T47D (cell line): ENCODE measurements at regions not wholly inside any gene's neighbourhood (a gene's known extent, or its start where the extent isn't known, plus 50 kb on each side); places are given as distances from the start of the nearest gene placed in this dataset.
A peak's percentile ranks its signal among the peaks of the same experiment; 100 is the strongest.

Experiments
- DNase-seq, 2 experiments: peaks; one replicate each; pipeline versions ENCODE4 v3.0.0 to v3.0.0-alpha.2; 2011 to 2012; ENCODE audit warnings: low read depth in 1 of 2, low spot score in 1 of 2
- JUND ChIP-seq: IDR thresholded peaks from 2 replicates; pipeline ENCODE4 v1.6.1; 2012; ENCODE audit warnings: low read depth
- in situ Hi-C: cut with HindIII; loops from 2 replicates; pipeline ENCODE4 v1.10.0; 2016; ENCODE audit warnings: low sequenced_read_pairs, low pct_unique_long_range_greater_than_20kb

DNA sequence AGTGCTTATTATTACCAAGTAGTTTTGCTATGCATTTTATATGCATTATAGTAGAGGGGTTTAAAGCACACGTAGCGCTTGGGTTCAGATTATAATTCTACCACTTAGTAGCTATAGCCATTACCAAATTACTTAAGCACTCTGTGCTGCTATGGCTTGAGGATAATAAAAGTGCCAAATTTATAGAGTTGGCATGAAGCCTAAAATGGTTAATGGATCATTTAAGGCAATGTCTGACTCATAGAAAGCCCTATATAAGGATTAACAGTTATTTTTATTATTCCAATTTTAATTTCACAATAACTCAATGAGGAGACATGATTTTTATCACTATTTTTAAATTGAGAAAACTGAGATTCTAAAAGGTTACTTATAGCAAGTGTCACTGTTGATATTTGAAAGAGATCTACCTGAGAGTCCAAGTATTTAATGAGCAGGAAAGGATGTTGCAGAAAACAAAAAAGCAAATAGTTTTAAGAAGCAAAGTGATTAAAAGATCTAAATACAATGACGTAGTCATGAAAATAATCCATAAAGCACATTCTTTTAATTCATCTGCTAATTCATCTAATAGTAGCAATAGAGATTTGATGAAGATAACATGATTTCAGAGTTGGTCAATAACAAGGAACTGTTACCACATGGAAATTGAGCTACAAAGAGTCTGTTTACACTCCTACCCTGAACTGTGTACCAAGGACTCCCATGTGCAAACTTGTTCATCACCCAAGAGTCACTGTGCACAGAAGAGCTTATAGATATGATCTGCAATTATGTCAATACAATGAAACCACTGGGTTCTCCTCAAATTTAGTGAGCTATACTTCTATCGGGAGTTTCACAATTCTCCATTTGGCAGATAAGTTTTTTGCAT, 78.8 kb upstream of the DTNA start:
- in situ Hi-C loops: no loop called here
- peak in 1 of 2 experiments; percentile 49 for DNase-seq
- no peak for TF ChIP-seq JUND

DNA sequence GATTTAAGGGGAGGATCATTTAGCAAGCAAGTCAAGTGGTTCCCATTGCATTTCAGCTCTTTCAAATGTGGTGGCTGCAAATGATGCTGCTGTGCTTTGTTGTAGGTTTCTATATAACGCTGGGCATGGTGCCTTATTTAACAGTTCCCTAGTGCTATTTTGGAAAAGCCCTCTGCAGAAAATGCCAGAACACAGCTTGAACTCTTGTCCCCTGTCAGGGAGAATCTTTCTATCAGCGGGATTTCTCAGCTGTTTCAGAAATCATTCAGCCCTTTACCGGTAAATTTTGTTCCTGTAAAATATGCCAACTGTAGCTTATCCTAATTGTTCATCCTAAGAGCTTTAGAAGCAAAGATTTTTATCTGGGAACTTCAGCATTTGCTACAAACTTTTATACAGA, 77.8 kb upstream of the DTNA start:
- TF ChIP-seq JUND: no peak
- no peak for DNase-seq
- in situ Hi-C loops: no loop called here

DNA sequence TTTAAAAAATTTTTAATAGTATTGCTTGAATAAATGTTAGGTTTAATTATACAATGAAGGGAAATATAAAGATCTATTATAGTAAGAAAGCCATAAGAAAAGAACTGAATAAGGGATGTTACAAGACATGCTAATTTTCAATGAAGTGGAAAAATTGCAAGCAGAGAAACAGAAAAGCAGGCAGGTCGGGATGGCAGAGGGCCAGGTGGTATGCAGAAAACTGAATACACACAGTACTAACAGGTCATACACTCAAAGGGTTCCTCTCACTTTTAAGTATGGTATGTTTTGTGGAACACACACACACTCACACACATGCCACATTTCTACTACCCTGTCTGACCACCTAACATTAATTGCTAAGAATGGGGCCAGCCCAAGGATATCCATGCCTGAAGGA, 76.7 kb upstream of the DTNA start:
- DNase-seq: no peak
- in situ Hi-C loops: no loop called here
- TF ChIP-seq JUND: no peak

DNA sequence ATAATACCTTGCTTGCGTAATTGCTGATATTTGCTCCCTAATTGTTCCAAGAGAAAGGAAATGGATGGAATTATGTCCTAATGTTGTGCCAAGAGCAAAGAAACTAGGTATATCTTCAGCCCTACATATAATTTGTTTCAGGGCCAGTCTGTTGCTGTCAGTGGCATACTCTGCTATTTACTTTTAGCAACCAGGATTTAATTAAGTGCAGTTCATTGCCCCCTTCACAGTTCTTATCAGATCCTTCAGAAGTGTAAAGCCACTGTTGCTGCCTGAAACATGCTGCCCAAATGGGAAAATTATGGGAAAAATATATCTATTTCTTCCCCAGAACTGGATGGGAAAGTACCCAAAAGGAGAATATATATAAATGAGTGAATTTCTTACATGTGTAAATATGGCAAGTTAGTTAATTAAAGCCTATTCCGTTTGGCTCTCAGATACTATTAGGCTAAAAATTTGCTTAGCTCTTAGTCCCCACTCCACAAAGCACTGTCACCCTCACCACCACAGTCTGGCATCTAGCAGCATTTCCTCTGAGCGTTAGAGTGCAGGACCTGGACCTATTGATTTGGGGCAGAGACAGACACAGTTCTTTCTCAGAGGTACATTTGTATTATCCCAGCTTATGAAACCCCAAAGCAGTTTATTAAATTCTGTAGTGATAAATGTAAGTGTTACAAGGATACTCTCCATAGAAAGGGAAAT, 72.8 kb upstream of the DTNA start:
- in situ Hi-C loops: no loop called here
- TF ChIP-seq JUND: no peak
- no peak for DNase-seq

DNA sequence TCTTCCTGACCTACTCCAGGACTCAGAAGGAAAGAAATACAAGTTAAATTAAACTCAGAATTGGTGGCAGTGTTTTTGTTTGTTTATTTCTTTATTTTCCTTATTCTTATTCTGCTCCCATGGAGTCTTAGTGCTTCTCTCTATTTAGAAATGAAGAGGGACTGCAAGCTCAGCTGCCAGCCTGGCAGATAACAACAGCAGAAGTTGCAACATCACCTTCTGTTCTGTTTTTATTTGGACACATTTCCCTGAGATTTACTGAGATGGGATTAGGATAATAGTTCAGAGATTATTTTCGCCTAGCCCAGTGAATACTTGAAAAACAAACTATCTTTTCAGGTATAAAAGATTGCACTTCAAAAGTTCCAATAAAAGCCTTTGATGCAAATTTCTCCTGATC, 70.4 kb upstream of the DTNA start:
- TF ChIP-seq JUND: no peak
- in situ Hi-C loops: no loop called here
- DNase-seq: no peak

DNA sequence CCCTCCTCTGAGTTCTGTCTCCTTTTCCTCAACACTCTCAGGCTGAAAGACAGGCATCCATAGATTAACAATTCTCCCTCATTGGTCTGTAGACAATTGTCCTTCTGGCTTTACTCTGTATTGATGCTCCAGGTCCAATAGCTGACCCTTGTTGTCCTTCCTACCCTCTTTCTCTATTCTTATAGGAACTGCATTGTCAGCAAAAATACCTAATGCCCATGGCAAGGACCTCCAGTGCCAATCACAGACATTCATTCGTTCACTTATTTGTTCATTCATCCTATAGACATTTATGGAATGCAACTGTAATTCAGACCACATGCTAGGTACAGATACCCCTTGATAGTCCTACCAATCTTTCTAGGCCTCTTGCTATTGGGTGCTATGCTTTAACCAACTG, 69.8 kb upstream of the DTNA start:
- in situ Hi-C loops: no loop called here
- DNase-seq: no peak
- no peak for TF ChIP-seq JUND

DNA sequence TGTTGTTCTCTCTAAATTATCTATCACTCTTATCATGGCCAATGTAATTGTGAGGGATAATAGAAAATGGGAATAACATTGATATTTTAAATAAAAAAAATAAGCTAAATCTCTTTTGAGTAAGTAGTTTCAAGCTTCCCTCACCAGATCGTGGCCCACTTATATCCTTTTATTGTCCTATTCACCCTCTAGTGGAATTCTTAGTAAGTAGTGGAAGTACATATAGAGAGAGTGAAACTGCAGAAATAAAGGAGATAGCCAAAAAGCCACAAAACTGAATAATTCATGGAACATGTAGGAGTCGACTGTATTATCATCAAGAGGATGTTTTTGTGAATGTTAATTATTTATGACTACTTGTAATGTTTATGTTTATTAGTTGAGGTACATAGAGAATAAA, 66.1 kb upstream of the DTNA start:
- TF ChIP-seq JUND: no peak
- no peak for DNase-seq
- in situ Hi-C loops: no loop called here

DNA sequence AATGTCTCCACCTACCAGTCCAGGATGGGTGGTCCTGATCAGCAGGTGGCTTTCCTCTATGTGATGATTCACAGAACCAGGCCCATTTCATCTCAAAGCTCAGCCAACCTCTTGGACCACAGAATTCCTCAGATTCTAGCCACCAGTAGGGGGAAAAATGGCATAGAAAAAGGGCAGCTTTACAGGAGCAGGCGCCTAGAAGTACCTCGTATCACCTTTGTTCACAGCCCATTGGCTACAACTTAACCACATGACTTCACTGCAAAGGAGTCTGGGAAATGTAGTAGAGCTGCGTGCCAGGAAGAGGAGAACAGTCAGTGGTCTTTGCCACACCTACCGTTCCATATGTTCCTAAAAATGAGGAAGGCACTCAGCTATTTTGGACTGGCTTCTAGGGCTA, 62.8 kb upstream of the DTNA start:
- TF ChIP-seq JUND: no peak
- in situ Hi-C loops: no loop called here
- DNase-seq: no peak

DNA sequence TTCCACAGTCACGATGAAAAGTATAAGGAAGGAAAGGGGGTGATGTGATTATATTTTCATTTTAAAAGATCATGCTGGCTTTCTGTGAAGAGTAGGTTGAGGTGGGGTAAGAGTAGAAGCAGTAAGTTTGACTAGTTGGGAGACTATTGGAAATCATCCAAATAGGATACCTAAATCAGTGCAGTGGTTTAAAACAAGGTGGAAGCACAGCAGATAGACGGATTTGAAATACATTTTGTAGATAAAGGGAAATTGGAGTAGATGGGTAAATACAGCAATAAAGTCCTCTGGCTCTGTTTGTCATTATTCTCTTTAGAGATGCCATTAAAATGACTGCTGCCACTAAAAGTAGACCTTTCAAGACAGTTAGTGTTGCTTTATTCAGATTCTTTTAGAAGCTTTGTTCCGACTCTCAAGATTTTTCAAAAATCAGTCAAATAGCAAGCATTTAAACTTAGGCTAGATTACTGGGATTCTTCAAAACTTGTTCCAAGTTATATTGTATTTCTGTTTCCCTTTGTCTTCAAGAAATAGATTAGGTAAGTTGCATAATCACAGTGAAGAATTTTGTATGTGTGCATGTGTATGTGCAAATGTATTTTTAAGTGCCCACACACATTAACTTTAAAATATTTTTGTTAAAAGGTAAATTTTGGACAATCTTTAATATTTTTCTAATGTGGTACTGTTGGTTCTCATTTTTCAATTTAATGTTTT, 61.7 kb upstream of the DTNA start:
- TF ChIP-seq JUND: no peak
- no peak for DNase-seq
- in situ Hi-C loops: no loop called here

DNA sequence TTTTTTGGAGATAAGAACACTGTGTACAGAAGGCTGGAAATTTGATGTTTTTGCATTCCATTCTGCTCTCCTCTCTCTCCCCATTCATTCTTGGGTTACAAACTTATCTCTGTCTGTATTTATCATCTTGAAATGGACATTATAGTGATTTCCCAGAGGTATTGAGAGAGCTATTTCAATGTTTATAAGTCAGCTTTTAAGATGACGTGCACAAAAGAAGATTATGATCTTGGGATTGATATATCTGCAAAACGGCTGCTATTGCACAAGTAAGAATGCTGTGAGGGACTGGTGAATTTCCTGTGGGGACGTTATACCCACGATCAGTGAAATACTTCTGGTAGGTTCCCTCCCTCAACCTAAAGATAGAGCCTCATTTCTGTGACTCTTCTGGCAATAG, 61.0 kb upstream of the DTNA start:
- in situ Hi-C loops: no loop called here
- no peak for DNase-seq
- TF ChIP-seq JUND: no peak

DNA sequence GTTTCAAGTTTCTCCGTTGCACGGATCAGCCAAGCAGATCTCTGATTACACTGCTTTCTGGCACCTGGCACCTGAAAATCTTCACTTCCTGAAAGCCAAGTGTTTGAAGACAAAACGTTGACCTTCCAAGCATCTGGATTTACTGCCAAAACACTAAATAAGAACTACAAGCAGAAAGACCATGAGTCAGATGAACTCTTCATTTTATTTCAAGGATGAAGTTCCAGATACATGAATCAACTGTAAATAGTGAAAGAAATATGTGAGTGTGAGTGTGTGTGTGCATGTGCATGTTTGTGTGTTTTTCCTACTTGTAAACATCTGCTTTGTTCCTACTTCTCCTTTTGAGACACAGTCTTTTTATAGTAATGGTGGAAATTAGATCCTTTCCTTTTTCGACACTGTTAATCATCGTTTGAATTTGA, 60.0 kb upstream of the DTNA start:
- no peak for DNase-seq
- TF ChIP-seq JUND: no peak
- in situ Hi-C loops: no loop called here

DNA sequence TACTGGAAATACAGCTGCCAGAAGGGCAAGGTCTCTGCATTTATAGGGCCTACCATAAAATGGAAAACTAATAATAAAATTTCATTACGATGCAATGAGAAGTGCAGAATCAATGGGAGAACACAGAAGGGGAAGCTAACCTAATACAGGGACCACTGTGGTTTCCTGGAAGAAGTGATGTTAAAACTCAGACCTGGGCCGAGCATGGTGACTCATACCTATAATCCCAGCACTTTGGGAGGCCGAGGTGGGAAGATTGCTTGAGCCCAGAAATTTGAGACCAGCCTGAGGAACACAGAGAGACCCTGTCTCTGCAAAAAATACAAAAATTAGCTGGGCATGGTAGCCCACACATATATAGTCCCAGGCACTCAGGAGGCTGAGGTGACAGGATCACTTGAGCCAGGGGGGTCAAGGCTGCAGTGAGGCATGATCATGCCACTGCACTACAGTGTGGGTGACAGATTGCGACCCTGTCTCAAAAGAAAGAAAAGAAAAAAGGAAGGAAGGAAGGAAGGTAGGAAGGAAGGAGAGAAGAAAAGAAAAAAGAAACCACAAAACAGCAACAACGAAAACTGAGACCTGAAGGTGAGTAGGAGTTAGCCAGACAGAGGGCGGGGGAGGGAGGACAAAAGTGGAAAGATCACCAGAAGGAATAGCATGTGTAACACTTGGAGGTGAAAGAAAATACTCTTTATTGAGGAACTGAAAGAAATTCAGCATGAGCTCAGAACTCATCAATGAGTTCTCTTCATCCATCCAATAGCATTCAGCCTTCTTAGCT, 58.3 kb upstream of the DTNA start:
- in situ Hi-C loops: no loop called here
- no peak for TF ChIP-seq JUND
- no peak for DNase-seq
